ENCODE measurements at regions not wholly inside any gene's neighbourhood (a gene's known extent, or its start where the extent isn't known, plus 50 kb on each side); places are given as distances from the start of the nearest gene placed in this dataset.

- no peaks in the 10 kb centered on the region for H3K9me3 ChIP-seq
- H3K36me3 ChIP-seq (replicated peaks in 1 of 2; ENCODE audit: insufficient read depth in 1 of 2, low read depth in 2 of 2) = no peaks in the 10 kb centered on the region
- ATAC-seq (no peak), DNase-seq (no peak)
- H3K4me1 ChIP-seq = peaks cover 20% of the 10 kb centered on the region
- H3K4me3 ChIP-seq = no peak overlapping the region
- WGBS, 2 donors = 85 to 89% methylated on average over 9 of the region's 9 CpGs
- TF ChIP-seq CTCF (IDR thresholded peaks at IDR 0.05) (no peak), POLR2A (IDR thresholded peaks at IDR 0.05) (no peak)
- no peak overlapping the region for H3K27ac ChIP-seq
- no peaks in the 10 kb centered on the region for H3K27me3 ChIP-seq
- intact Hi-C loops (cut with DNase I) = no loop called here
Observed at GRCh38 chr2:47650001-47650535, 79.3 kb upstream of the KCNK12 start.

GRCh38 chr2:47645246-47645645 lies 74.5 kb upstream of the KCNK12 start:
- ATAC-seq = no peak
- WGBS, 2 donors = 32 to 50% methylated on average over 1 of the region's 1 CpG
- TF ChIP-seq CTCF (IDR thresholded peaks at IDR 0.05) (no peak), POLR2A (IDR thresholded peaks at IDR 0.05) (no peak)

GRCh38 chr2:47644351-47644750 lies 73.6 kb upstream of the KCNK12 start:
- TF ChIP-seq CTCF (IDR thresholded peaks at IDR 0.05) = no peak
- TF ChIP-seq POLR2A (IDR thresholded peaks at IDR 0.05) = no peak
- intact Hi-C loops (cut with DNase I) = no loop called here
- no peak for ATAC-seq
- DNase-seq = no peak
- Histone ChIP-seq H3K9me3 (no peaks in the 10 kb centered on the region), H3K4me1 (no peaks in the 10 kb centered on the region), H3K27ac (no peak overlapping the region), H3K27me3 (no peaks in the 10 kb centered on the region), H3K36me3 (replicated peaks in 1 of 2; ENCODE audit: insufficient read depth in 1 of 2, low read depth in 2 of 2) (no peaks in the 10 kb centered on the region), H3K4me3 (no peak overlapping the region)
- 70 to 89% methylated on average over 4 of the region's 4 CpGs for WGBS, 2 donors

More at GRCh38 chr2:47645246-47645645, 74.5 kb upstream of the KCNK12 start:
- Histone ChIP-seq H3K9me3 (no peaks in the 10 kb centered on the region), H3K27ac (no peak overlapping the region), H3K4me3 (no peak overlapping the region), H3K4me1 (no peaks in the 10 kb centered on the region), H3K36me3 (replicated peaks in 1 of 2; ENCODE audit: insufficient read depth in 1 of 2, low read depth in 2 of 2) (no peaks in the 10 kb centered on the region), H3K27me3 (no peaks in the 10 kb centered on the region)
- no peak for DNase-seq
- intact Hi-C loops (cut with DNase I) = no loop called here

- Histone ChIP-seq H3K27me3 (no peaks in the 10 kb centered on the region), H3K36me3 (replicated peaks in 1 of 2; ENCODE audit: insufficient read depth in 1 of 2, low read depth in 2 of 2) (no peaks in the 10 kb centered on the region), H3K4me3 (no peak overlapping the region), H3K4me1 (no peaks in the 10 kb centered on the region), H3K27ac (no peak overlapping the region), H3K9me3 (no peaks in the 10 kb centered on the region)
- no peak for ATAC-seq
- intact Hi-C loops (cut with DNase I) = no loop called here
- WGBS, 2 donors = 40 to 45% methylated on average over 2 of the region's 2 CpGs
- no peak for DNase-seq
- no peak for TF ChIP-seq POLR2A (IDR thresholded peaks at IDR 0.05)
- TF ChIP-seq CTCF (IDR thresholded peaks at IDR 0.05) = no peak
Observed at GRCh38 chr2:47641366-47641765, 70.6 kb upstream of the KCNK12 start.

- ATAC-seq (no peak), DNase-seq (no peak)
- Histone ChIP-seq H3K9me3 (no peaks in the 10 kb centered on the region), H3K36me3 (replicated peaks in 1 of 2; ENCODE audit: insufficient read depth in 1 of 2, low read depth in 2 of 2) (no peaks in the 10 kb centered on the region), H3K4me3 (no peak overlapping the region), H3K27ac (no peak overlapping the region), H3K4me1 (no peaks in the 10 kb centered on the region), H3K27me3 (no peaks in the 10 kb centered on the region)
- TF ChIP-seq CTCF (IDR thresholded peaks at IDR 0.05) (no peak), POLR2A (IDR thresholded peaks at IDR 0.05) (no peak)
- 80 to 85% methylated on average over 3 of the region's 3 CpGs for WGBS, 2 donors
- intact Hi-C loops (cut with DNase I) = no loop called here
Observed at GRCh38 chr2:47640356-47640755, 69.6 kb upstream of the KCNK12 start.
